Neural cell (in vitro differentiated cells): ENCODE measurements at regions not wholly inside any gene's neighbourhood (a gene's known extent, or its start where the extent isn't known, plus 50 kb on each side); places are given as distances from the start of the nearest gene placed in this dataset.

Experiments
- CTCF ChIP-seq: fragments of 450-650 bp; IDR thresholded peaks from 2 replicates; pipeline ENCODE4 v1.5.1; 2014; ENCODE audit warnings: antibody characterized with exemption, mild to moderate bottlenecking, moderate library complexity; ENCODE audit not compliant: poor library complexity, severe bottlenecking
- EP300 ChIP-seq: fragments of 450-650 bp; conservative IDR thresholded peaks from 2 replicates; pipeline ENCODE4 v1.6.1; 2014; ENCODE audit warnings: antibody characterized with exemption, mild to moderate bottlenecking, moderate library complexity; ENCODE audit not compliant: poor library complexity, severe bottlenecking
- EZH2 ChIP-seq: fragments of 200-600, 300-800 bp; shearing (Covaris generic), sonication (generic); IDR thresholded peaks from 2 replicates; pipeline ENCODE4 v1.6.1; 2014; ENCODE audit warnings: antibody characterized with exemption, low read length, borderline replicate concordance, mild to moderate bottlenecking; ENCODE audit not compliant: insufficient read depth, poor library complexity, severe bottlenecking
- MXI1 ChIP-seq: fragments of 450-650 bp; conservative IDR thresholded peaks from 2 replicates; pipeline ENCODE4 v1.6.1; 2014; ENCODE audit warnings: antibody characterized with exemption, mild to moderate bottlenecking; ENCODE audit not compliant: poor library complexity, severe bottlenecking
- POLR2AphosphoS5 ChIP-seq: IDR thresholded peaks from 2 replicates; pipeline ENCODE4 v1.6.1; 2012
- RAD21 ChIP-seq: fragments of 450-650 bp; conservative IDR thresholded peaks from 2 replicates; pipeline ENCODE4 v1.6.1; 2014; ENCODE audit warnings: antibody characterized with exemption, mild to moderate bottlenecking, moderate library complexity
- REST ChIP-seq: IDR thresholded peaks from 2 replicates; pipeline ENCODE4 v1.6.1; 2012; ENCODE audit warnings: borderline replicate concordance
- SMC3 ChIP-seq: fragments of 450-650 bp; conservative IDR thresholded peaks from 2 replicates; pipeline ENCODE4 v1.6.1; 2014; ENCODE audit warnings: antibody characterized with exemption, mild to moderate bottlenecking, moderate library complexity; ENCODE audit not compliant: poor library complexity
- TAF1 ChIP-seq: IDR thresholded peaks from 2 replicates; pipeline ENCODE4 v1.6.1; 2012; ENCODE audit warnings: low read depth

- TF ChIP-seq EZH2 = no peak
- no peak for TF ChIP-seq CTCF
- TF ChIP-seq MXI1 = no peak
- no peak for TF ChIP-seq POLR2AphosphoS5
- no peak for TF ChIP-seq REST
- no peak for TF ChIP-seq TAF1
- no peak for TF ChIP-seq EP300
- no peak for TF ChIP-seq RAD21
- TF ChIP-seq SMC3 = no peak
Measured at GRCh38 chr2:226548732-226549131, 250.9 kb downstream of the IRS1 start.
